Activated T-helper 17 cell treated with anti-CD3 and anti-CD28 coated beads, Interleukin-2, amount 50 U/mL, for 72 hours (primary cell): ENCODE measurements at regions not wholly inside any gene's neighbourhood (a gene's known extent, or its start where the extent isn't known, plus 50 kb on each side); places are given as distances from the start of the nearest gene placed in this dataset.
A peak's percentile ranks its signal among the peaks of the same experiment; 100 is the strongest.
"Not testable (repeated sequence)": the region's sequence is repeated elsewhere in the genome, so short reads cannot be mapped to it uniquely, and the experiment has no call there.

Experiments
- ATAC-seq: fragments of 150-1000 bp; cut with Tn5 transposase; replicated peaks from 2 replicates; pipeline ENCODE4 v1.10.0; 2021; ENCODE audit warnings: mild to moderate bottlenecking, moderate library complexity
- H3K27ac Mint-ChIP-seq: one replicate; pipeline ENCODE4 v1.8.0; 2022; ENCODE audit warnings: mixed read lengths
- H3K27me3 Mint-ChIP-seq: one replicate; pipeline ENCODE4 v1.8.0; 2022; ENCODE audit warnings: mixed read lengths
- H3K36me3 Mint-ChIP-seq: one replicate; pipeline ENCODE4 v1.8.0; 2022; ENCODE audit warnings: low read depth, mild to moderate bottlenecking, mixed read lengths
- H3K4me1 Mint-ChIP-seq: one replicate; pipeline ENCODE4 v1.8.0; 2022; ENCODE audit warnings: mixed read lengths
- H3K4me3 Mint-ChIP-seq: one replicate; pipeline ENCODE4 v1.8.0; 2022; ENCODE audit warnings: mild to moderate bottlenecking, mixed read lengths
- H3K9me3 Mint-ChIP-seq: one replicate; pipeline ENCODE4 v1.8.0; 2022; ENCODE audit warnings: mixed read lengths

- Mint-ChIP-seq H3K27me3 (no peaks in the 10 kb centered on the region), H3K9me3 (no peaks in the 10 kb centered on the region), H3K4me3 (no peak overlapping the region), H3K36me3 (no peaks in the 10 kb centered on the region), H3K27ac (peak overlapping the region; percentile 13), H3K4me1 (peaks cover 22% of the 10 kb centered on the region)
- no peak for ATAC-seq
Observed at GRCh38 chr2:8495189-8495989, 186.5 kb upstream of the ID2 start.

- Mint-ChIP-seq H3K4me1 (peaks cover 17% of the 10 kb centered on the region), H3K9me3 (no peaks in the 10 kb centered on the region), H3K36me3 (no peaks in the 10 kb centered on the region), H3K4me3 (no peak overlapping the region), H3K27me3 (no peaks in the 10 kb centered on the region), H3K27ac (no peak overlapping the region)
- ATAC-seq: no peak
Observed at GRCh38 chr2:8496079-8496478, 185.8 kb upstream of the ID2 start.

- Mint-ChIP-seq H3K27me3 (no peaks in the 10 kb centered on the region), H3K4me3 (no peak overlapping the region), H3K27ac (peak overlapping the region; percentile 26), H3K9me3 (no peaks in the 10 kb centered on the region), H3K36me3 (no peaks in the 10 kb centered on the region), H3K4me1 (peaks cover 17% of the 10 kb centered on the region)
- ATAC-seq: no peak
Observed at GRCh38 chr2:8496617-8497016, 185.2 kb upstream of the ID2 start.

- ATAC-seq: no peak
- no peaks in the 10 kb centered on the region for H3K9me3 Mint-ChIP-seq
- no peak overlapping the region for H3K27ac Mint-ChIP-seq
- no peaks in the 10 kb centered on the region for H3K36me3 Mint-ChIP-seq
- H3K27me3 Mint-ChIP-seq: no peaks in the 10 kb centered on the region
- no peak overlapping the region for H3K4me3 Mint-ChIP-seq
- peaks cover 17% of the 10 kb centered on the region for H3K4me1 Mint-ChIP-seq
Observed at GRCh38 chr2:8498994-8499393, 182.9 kb upstream of the ID2 start.

GRCh38 chr2:8500124-8501054 lies 181.5 kb upstream of the ID2 start:
- Mint-ChIP-seq H3K4me1 (peaks cover 10% of the 10 kb centered on the region), H3K27ac (no peak overlapping the region), H3K27me3 (no peaks in the 10 kb centered on the region), H3K36me3 (no peaks in the 10 kb centered on the region), H3K4me3 (no peak overlapping the region), H3K9me3 (no peaks in the 10 kb centered on the region)
- ATAC-seq: no peak

- no peak for ATAC-seq
- H3K9me3 Mint-ChIP-seq: no peaks in the 10 kb centered on the region
- H3K36me3 Mint-ChIP-seq: no peaks in the 10 kb centered on the region
- peaks cover 5% of the 10 kb centered on the region for H3K4me1 Mint-ChIP-seq
- no peak overlapping the region for H3K4me3 Mint-ChIP-seq
- no peaks in the 10 kb centered on the region for H3K27me3 Mint-ChIP-seq
- H3K27ac Mint-ChIP-seq: no peak overlapping the region
Observed at GRCh38 chr2:8501061-8501720, 180.7 kb upstream of the ID2 start.

- Mint-ChIP-seq H3K27me3 (no peaks in the 10 kb centered on the region), H3K36me3 (no peaks in the 10 kb centered on the region), H3K4me1 (peaks cover 2% of the 10 kb centered on the region), H3K27ac (no peak overlapping the region), H3K4me3 (no peak overlapping the region), H3K9me3 (no peaks in the 10 kb centered on the region)
- no peak for ATAC-seq
Observed at GRCh38 chr2:8502316-8502715, 179.5 kb upstream of the ID2 start.

GRCh38 chr2:8505311-8505920 lies 176.4 kb upstream of the ID2 start:
- no peak overlapping the region for H3K27ac Mint-ChIP-seq
- H3K4me1 Mint-ChIP-seq: peaks cover 5% of the 10 kb centered on the region
- H3K27me3 Mint-ChIP-seq: no peaks in the 10 kb centered on the region
- no peaks in the 10 kb centered on the region for H3K36me3 Mint-ChIP-seq
- ATAC-seq: no peak
- no peak overlapping the region for H3K4me3 Mint-ChIP-seq
- peaks cover 6% of the 10 kb centered on the region for H3K9me3 Mint-ChIP-seq

- H3K27me3 Mint-ChIP-seq: no peaks in the 10 kb centered on the region
- H3K4me1 Mint-ChIP-seq: peaks cover 8% of the 10 kb centered on the region
- H3K36me3 Mint-ChIP-seq: no peaks in the 10 kb centered on the region
- H3K4me3 Mint-ChIP-seq: no peak overlapping the region
- H3K9me3 Mint-ChIP-seq: peaks cover 6% of the 10 kb centered on the region
- ATAC-seq: no peak
- no peak overlapping the region for H3K27ac Mint-ChIP-seq
Observed at GRCh38 chr2:8506746-8507145, 175.1 kb upstream of the ID2 start.

GRCh38 chr2:8508766-8509165 lies 173.1 kb upstream of the ID2 start:
- Mint-ChIP-seq H3K4me1 (peaks cover 26% of the 10 kb centered on the region), H3K27ac (no peak overlapping the region), H3K9me3 (peaks cover 6% of the 10 kb centered on the region), H3K4me3 (no peak overlapping the region), H3K27me3 (no peaks in the 10 kb centered on the region), H3K36me3 (no peaks in the 10 kb centered on the region)
- ATAC-seq: no peak

GRCh38 chr2:8509621-8510020 lies 172.2 kb upstream of the ID2 start:
- Mint-ChIP-seq H3K9me3 (peaks cover 6% of the 10 kb centered on the region), H3K27ac (peak overlapping the region; percentile 97), H3K36me3 (peaks cover 4% of the 10 kb centered on the region), H3K4me1 (peaks cover 31% of the 10 kb centered on the region), H3K4me3 (no peak overlapping the region), H3K27me3 (no peaks in the 10 kb centered on the region)
- no peak for ATAC-seq

- peaks cover 36% of the 10 kb centered on the region for H3K4me1 Mint-ChIP-seq
- H3K9me3 Mint-ChIP-seq, H3K27me3 Mint-ChIP-seq, H3K4me3 Mint-ChIP-seq, ATAC-seq, H3K36me3 Mint-ChIP-seq: not testable (repeated sequence)
- peak overlapping the region; percentile 97 for H3K27ac Mint-ChIP-seq
Observed at GRCh38 chr2:8510055-8510454, 171.8 kb upstream of the ID2 start.

- no peak overlapping the region for H3K4me3 Mint-ChIP-seq
- no peaks in the 10 kb centered on the region for H3K27me3 Mint-ChIP-seq
- H3K36me3 Mint-ChIP-seq: peaks cover 12% of the 10 kb centered on the region
- H3K27ac Mint-ChIP-seq: peak overlapping the region; percentile 97
- ATAC-seq: no peak
- peaks cover 38% of the 10 kb centered on the region for H3K4me1 Mint-ChIP-seq
- peaks cover 6% of the 10 kb centered on the region for H3K9me3 Mint-ChIP-seq
Observed at GRCh38 chr2:8510519-8510918, 171.3 kb upstream of the ID2 start.

GRCh38 chr2:8511868-8512612 lies 169.8 kb upstream of the ID2 start:
- H3K9me3 Mint-ChIP-seq: peaks cover 6% of the 10 kb centered on the region
- H3K4me1 Mint-ChIP-seq: peaks cover 47% of the 10 kb centered on the region
- H3K36me3 Mint-ChIP-seq: peaks cover 13% of the 10 kb centered on the region
- peak overlapping the region; percentile 83 for H3K4me3 Mint-ChIP-seq
- no peaks in the 10 kb centered on the region for H3K27me3 Mint-ChIP-seq
- H3K27ac Mint-ChIP-seq: peak overlapping the region; percentile 97
- peak; percentile 5 for ATAC-seq
